ENCODE measurements at regions not wholly inside any gene's neighbourhood (a gene's known extent, or its start where the extent isn't known, plus 50 kb on each side); places are given as distances from the start of the nearest gene placed in this dataset.

DNA sequence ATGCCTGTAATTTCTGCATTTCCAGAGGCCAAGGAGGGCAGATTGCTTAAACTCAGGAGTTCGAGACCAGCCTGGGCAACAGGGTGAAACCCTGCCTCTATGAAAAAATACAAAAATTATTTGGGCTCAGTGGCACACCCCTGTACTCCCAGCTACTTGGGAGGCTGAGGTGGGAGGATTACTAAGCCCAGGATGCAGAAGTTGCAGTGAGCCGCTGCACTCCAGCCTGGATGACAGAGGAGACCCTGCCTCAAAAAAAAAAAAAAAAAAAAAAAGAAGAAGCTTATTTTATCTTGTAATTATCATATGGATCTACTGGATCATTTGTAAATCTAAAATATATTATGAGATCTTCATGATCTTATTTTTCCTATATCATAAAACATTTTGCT is 84.1 kb downstream of the PPCDC start:
- TF ChIP-seq POLR2A (IDR thresholded peaks at IDR 0.05) (no peak), EP300 (IDR thresholded peaks at IDR 0.05) (no peak), POLR2AphosphoS5 (IDR thresholded peaks at IDR 0.05) (no peak)
- TF ChIP-seq, protein P1, sequence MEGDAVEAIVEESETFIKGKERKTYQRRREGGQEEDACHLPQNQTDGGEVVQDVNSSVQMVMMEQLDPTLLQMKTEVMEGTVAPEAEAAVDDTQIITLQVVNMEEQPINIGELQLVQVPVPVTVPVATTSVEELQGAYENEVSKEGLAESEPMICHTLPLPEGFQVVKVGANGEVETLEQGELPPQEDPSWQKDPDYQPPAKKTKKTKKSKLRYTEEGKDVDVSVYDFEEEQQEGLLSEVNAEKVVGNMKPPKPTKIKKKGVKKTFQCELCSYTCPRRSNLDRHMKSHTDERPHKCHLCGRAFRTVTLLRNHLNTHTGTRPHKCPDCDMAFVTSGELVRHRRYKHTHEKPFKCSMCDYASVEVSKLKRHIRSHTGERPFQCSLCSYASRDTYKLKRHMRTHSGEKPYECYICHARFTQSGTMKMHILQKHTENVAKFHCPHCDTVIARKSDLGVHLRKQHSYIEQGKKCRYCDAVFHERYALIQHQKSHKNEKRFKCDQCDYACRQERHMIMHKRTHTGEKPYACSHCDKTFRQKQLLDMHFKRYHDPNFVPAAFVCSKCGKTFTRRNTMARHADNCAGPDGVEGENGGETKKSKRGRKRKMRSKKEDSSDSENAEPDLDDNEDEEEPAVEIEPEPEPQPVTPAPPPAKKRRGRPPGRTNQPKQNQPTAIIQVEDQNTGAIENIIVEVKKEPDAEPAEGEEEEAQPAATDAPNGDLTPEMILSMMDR (IDR thresholded peaks at IDR 0.05) = no peak
